ENCODE measurements at regions not wholly inside any gene's neighbourhood (a gene's known extent, or its start where the extent isn't known, plus 50 kb on each side); places are given as distances from the start of the nearest gene placed in this dataset.

- no peak for DNase-seq
Observed at GRCh38 chr20:10807013-10807412, 133.2 kb upstream of the JAG1 start.

- DNase-seq = no peak
Observed at GRCh38 chr20:10812759-10813327, 139.0 kb upstream of the JAG1 start.

GRCh38 chr20:10823585-10823984 is 149.8 kb upstream of the JAG1 start:
- DNase-seq = no peak

GRCh38 chr20:10824750-10825500 is 151.1 kb upstream of the JAG1 start:
- DNase-seq = no peak

- DNase-seq = no peak
Observed at GRCh38 chr20:10826111-10826510, 152.3 kb upstream of the JAG1 start.

GRCh38 chr20:10828180-10828579 is 154.4 kb upstream of the JAG1 start:
- no peak for DNase-seq

GRCh38 chr20:10832141-10832540 is 158.3 kb upstream of the JAG1 start:
- no peak for DNase-seq

GRCh38 chr20:10837901-10838300 is 164.1 kb upstream of the JAG1 start:
- no peak for DNase-seq

GRCh38 chr20:10842116-10842515 is 168.3 kb upstream of the JAG1 start:
- DNase-seq = no peak

GRCh38 chr20:10843146-10843711 is 169.4 kb upstream of the JAG1 start:
- DNase-seq = no peak

GRCh38 chr20:10846766-10847165 is 173.0 kb upstream of the JAG1 start:
- DNase-seq = no peak

- DNase-seq = no peak
Observed at GRCh38 chr20:10848810-10849370, 175.1 kb upstream of the JAG1 start.

- DNase-seq = no peak
Observed at GRCh38 chr20:10853176-10853575, 179.4 kb upstream of the JAG1 start.

GRCh38 chr20:10853731-10854130 is 179.9 kb upstream of the JAG1 start:
- DNase-seq = no peak

- DNase-seq = no peak
Observed at GRCh38 chr20:10854976-10855375, 181.2 kb upstream of the JAG1 start.

- DNase-seq = no peak
Observed at GRCh38 chr20:10855778-10856177, 182.0 kb upstream of the JAG1 start.

GRCh38 chr20:10856237-10857015 is 182.6 kb upstream of the JAG1 start:
- DNase-seq = no peak

GRCh38 chr20:10857352-10858070 is 183.7 kb upstream of the JAG1 start:
- DNase-seq = no peak

GRCh38 chr20:10861090-10861489 is 187.3 kb upstream of the JAG1 start:
- no peak for DNase-seq

GRCh38 chr20:10861619-10862018 is 187.8 kb upstream of the JAG1 start:
- DNase-seq = no peak

- no peak for DNase-seq
Observed at GRCh38 chr20:10863337-10864060, 189.7 kb upstream of the JAG1 start.

Measured in cerebellar nuclear complex (tissue), 1 donor.